SKM-1 treated with dmso at 0.1 percent for 144 hours (cell line): ENCODE measurements at regions not wholly inside any gene's neighbourhood (a gene's known extent, or its start where the extent isn't known, plus 50 kb on each side); places are given as distances from the start of the nearest gene placed in this dataset.
"Not testable (repeated sequence)": the region's sequence is repeated elsewhere in the genome, so short reads cannot be mapped to it uniquely, and the experiment has no call there.

Experiments used
- DNase-seq: peaks from one replicate; lab custom pipeline; 2025; ENCODE audit not compliant: unreplicated experiment; lab: John Stamatoyannopoulos, UW

DNA sequence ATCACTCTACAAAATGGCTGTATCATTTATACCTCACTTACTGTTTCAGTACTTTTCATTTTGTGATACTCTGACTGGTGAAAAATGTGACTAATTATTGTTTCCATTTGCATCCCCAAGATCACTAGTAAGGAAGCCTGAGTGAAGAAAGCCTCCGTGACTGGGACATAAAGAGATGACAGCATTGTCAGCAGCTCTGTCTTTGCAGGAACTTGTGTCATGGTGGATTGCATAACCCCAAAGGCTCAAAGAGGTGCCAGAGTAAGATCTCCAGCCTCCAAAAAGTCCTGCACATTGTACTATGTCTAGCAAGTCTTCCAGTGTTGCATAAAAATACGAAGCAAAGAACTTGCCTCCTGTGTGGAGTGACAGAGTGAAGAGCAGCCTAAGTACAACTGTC, 187.5 kb upstream of the CRIM1 start:
- DNase-seq: peak; percentile 51

DNA sequence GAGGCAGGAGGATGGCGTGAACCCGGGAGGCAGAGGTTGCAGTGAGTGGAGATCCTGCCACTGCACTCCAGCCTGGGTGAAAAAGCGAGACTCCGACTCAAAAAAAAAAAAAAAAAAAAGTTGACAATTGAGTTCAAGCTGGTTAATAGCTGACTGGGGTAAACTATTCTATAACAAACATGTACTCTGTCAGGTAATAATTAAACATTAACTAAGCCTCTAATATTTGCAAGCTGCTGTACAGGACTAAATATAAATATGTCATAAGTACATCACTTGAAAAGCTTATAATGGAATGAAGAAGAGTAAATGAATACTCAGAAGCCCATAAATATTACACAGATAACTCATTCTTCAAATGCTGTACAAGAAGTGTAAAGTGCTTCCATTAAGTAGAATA, 190.4 kb upstream of the CRIM1 start:
- no peak for DNase-seq

DNA sequence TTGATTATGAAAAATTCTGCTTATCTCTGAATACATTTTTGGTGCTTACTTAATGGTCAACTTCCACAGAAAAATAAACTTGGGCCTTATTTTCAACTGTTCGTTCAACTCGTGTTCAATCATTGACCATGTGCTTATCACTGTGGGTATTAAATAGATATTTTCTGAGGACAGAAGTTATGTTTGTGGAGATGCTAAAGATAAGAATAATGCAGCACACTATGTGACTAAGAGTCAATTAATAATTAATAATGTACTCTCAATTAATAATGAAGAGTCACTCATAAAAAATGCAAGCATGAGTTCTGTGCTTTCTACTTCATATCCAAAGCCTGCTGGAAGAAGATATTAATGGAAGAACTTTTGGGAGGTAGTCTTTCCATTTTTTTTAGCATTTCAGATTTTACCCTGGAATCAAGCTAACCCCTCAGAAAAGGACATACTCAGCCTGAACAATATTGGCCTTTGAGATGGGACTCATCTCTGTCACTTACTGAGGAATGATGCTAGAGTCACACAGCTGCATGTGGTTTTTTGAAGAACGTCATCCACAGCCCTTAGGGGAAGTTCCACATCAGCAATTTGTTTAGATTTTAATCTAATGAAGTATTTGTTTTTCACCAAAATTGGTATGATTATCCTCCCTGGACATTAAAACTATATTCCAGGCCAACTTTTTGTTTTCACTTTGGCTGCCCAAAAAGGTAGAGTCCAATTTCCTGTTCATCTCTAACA, 191.9 kb upstream of the CRIM1 start:
- DNase-seq: no peak

DNA sequence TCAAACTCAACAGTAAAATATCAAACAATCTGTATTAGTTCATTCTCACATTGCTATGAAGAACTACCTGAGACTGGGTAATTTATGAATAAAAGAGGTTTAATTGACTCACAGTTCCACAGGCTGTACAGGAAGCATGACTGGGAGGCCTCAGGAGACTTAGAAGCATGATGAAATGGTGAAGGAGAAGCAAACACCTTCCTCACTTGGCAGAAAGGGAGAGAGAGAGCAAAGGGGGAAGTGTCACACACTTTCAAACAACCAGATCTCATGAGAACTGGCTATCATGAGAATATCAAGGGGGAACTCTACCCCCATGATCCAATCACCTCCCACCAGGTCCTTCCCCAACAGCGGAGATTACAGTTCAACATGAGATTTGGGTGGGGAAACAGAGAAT, 198.5 kb upstream of the CRIM1 start:
- peak; percentile 38 for DNase-seq

DNA sequence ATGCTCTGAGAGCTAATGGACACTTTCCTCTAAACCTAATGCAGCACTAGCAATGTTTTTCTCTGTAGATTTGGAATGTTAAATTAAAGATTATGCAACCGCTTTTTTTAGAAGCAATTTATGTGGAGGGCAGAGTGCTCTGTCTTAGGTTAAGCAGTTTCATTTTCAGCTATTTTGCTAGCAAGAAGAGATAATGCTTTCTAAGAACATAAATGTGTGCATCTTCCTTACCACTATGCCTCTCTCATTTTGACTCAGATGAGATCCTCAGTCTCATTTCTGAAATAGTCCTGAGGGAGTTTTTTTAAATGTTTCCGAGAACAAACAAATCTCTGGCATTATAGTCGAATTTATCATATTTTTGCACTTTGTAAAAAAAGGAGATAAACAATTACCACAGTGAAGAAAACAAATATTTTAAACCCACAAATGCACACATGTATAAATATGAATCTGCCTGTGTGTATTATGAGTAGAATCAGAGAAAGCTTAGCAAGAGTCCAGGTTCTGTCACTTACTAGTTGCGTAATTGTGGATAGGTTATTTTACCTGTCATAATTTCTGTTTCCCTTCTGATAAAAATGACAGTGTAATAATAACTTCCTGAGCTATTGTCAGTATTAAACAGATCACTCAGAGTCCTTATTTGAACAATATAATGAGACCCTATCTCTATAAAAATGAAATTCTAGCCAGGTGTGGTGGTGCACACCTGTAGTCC, 207.7 kb upstream of the CRIM1 start:
- DNase-seq: no peak

DNA sequence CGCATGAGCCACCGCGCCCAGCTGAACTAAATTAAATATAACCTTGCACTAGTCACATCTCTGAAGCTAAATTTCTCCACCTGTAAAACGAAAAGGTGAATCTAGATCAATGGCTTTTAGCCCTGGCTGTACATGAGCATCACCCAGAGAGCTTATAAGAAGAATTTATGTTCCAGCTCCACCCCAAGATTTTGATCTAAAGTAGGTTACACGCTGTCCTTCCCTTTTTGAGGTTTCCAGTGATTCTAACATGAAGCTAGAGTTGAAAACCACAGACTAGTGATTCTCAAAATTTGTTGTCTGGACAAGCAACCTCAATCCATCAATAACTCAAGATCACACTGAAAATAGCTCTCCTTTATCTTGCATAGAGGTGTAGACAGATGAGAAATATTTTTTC, 208.8 kb upstream of the CRIM1 start:
- no peak for DNase-seq

DNA sequence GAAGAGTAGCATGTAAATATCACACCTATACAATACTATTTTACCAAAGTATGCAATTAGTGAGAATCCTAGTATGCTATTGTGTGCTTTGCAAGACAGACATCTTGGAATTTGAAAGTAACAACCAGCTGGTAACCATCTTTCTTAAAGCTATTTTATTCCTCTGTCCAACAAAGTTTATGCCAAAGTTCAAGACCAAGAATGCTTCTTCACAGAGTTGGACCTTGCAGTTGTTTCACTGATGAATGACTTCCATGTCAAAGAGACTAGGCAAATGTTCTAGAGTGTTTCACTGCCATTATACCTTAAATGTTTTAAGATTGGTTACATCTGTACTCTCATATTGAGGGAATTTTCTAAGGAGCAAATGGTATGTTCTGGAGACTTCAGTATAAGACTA, 215.2 kb upstream of the CRIM1 start:
- no peak for DNase-seq

DNA sequence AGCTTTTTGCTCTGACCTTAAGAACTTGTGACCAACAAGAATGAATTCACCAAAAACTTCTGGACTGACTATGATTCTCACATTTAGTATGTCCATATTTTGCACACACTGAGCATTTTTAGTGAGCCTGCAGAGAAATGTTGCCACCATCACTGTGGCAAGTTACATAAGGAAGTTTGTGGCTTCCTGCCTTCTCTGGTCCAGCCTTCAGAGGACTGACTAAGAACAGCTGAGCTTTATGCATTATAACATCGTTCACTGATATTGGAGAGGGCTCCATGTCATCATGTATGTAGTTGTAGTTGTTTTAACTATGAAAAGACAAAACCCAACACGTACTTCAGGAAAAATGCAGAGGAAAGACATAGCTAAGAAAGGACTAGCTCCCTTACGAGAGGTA, 218.0 kb upstream of the CRIM1 start:
- no peak for DNase-seq

DNA sequence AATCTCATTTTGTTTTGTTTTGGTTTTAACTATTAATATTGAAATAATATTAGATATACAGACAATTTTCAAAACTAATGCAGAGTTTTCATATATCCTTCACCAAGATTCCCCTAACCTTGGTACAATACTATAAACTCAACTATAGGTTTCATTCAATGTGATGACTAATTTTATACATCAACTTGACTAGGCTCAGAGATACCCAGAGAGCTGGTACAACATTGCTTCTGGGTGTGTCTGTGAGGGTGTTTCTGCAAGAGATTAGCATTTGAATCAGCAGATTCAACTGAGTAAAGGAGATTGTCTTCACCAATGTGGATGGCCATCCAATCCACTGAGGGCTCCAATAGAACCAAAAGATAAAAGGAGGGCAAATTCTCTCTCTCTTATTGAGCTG, 221.3 kb upstream of the CRIM1 start:
- DNase-seq: no peak

DNA sequence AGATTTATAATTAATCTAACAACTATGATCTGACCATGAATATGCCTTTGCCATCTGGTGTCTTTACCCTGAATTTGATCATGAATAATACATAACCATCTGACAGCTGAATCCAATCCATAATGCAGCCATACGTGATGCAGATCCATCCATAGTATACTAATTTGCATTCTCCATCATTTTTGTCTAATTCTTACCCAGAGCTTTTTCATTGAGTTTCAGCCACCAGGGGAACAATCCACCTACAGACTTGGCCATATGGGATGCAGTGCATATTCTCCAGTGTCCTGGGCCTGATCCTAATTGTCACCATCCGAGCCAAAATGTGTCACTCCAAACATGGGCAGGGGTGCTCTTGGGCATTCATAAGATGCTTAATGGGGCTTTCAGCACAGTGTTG, 227.2 kb upstream of the CRIM1 start:
- DNase-seq: no peak

DNA sequence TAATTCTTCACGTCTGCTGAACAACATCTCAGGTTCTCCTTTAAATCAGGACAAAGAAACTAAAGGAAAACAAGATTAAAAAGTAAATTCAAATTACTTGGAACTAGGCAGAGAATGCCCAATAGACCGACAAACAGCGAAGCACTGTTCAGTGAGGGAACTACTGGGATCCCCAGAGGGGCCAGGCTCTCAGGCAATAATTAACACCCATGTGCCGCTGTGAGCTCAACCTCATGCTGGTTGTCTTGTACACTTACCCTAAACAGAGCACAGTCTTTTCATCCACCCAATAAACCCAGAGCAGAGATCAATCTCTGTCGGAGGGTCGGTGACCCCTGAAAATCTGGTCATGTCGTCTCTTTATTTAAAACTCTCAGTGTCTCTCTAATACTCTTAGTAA, 229.9 kb upstream of the CRIM1 start:
- no peak for DNase-seq

DNA sequence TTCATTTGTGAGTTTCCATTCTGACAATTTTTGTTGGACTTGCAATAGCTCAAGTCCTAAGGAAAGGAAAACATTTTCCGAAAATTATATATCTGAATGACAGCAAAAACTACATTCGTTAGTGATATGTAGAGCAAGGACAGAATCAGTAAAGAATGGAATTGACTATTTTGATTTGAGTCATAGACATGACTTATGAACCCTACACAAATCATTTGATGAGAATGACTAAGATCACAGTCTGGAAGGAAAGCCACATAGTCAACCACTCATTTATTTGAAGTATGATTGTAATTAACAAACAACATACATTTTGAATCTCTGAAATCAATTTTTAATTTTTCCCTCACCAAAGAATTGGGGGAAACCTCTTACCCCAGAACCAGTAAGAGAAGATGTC, 231.6 kb upstream of the CRIM1 start:
- no peak for DNase-seq

DNA sequence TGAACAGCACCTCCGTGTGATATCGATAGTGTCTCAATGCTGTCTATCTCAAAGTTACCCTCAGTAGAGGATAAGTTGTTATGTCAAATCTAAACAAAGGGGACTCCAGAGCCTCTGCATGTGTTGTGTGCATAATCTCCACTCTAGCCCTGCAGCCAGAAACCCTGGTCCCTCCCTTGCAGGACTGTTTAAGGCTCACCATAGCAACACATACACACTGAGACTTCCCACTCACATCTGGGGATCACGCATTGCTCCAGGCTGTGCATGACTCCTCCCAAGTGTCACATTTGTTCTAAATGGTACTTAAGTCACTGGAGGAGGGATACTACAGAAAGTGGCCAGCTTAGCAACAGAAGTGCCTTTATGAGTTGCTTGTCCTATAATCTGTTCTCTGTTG, 258.6 kb upstream of the CRIM1 start:
- DNase-seq: no peak

DNA sequence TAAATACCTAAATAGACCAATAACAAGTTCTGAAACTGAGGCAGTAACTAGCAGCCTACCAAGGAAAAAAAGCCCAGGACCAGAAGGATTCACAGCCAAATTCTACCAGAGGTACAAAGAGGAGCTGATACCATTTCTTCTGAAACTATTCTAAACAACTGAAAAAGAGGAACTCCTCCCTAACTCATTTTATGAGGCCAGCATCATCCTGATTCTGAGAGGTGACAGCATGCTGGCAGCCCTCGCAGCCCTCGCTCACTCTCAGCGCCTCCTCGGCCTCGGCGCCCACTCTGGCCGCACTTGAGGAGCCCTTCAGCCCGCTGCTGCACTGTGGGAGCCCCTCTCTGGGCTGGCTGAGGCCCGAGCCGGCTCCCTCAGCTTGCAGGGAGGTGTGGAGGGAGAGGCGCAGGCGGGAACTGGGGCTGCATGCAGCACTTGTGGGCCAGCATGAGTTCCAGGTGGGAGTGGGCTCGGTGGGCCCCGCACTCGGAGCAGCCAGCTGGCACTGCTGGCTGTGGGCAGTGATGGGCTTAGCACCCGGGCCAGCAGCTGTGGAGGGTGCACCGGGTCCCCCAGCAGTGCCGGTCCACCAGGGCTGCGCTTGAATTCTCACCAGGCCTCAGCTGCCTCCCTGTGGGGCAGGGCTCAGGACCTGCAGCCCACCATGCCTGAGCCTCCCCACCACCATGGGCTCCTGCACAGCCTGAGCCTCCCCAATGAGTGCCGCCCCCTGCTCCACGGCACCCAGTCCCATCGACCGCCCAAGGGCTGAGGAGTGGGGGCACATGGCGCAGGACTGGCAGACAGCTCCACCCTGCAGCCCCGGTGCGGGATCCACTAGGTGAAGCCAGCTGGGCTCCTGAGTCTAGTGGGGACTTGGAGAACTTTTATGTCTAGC, 263.5 kb upstream of the CRIM1 start:
- not testable (repeated sequence) for DNase-seq

DNA sequence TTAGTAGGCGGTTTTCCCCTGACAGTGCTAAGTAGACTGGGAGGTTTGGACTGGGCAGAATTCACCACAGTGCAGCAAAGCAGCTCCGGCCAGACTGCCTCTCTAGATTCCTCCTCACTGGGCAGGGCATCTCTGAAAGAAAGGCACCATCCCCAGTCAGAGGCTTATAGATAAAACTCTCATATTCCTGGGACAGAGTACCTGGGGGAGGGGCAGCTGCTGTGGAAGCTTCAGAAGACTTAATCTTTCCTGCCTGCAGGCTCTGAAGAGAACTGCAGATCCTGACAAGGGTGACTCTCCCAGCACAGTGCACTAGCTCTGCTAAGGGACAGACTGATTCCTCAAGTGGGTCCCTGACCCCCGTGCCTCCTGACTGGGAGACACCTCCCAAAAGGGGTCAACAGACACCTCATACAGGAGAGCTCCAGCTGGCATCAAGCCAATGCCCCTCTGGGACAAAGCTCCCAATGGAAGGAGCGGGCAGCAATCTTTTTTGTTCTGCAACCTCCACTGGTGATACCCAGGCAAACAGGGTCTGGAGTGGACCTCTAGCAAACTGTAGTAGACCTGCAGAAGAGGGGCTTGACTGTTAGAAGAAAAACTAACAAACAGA, 266.8 kb upstream of the CRIM1 start:
- DNase-seq: no peak

DNA sequence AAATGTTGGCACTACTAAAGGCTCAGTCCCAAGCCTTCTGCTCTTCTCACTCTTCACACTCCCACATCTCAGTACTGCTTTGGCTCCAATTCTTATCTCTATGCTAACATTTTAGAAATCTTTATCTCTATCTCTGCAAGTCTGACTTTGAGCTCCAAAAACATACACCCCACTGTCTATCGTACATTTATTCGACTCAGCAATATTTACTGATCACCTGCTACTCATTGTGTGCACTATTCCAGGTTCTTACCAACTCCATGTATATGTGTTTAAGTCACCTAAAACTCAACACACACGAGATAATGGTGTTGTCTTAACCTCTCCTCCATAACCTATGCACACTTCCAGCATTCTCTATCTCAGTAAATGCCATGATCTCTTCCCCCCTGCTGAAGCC, 268.2 kb upstream of the CRIM1 start:
- DNase-seq: no peak

DNA sequence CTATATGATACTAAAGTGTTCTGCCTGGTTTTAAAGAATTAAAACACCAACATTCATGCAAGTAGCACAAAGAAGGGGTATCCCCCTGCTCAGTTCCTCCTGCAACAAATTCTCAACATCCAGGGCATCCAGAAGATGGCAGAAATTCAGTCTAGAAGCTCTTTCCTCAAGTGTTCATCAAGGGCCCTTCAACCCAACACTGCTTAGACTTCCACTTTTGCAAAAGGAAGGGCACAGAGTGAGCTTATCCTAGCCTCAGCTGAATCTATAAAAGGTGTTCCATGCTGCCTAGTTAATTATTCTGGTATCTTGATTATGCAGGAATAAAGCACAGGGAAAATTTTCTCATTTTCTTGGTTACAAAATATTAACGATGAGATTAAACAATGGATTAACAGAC, 275.8 kb upstream of the CRIM1 start:
- no peak for DNase-seq

DNA sequence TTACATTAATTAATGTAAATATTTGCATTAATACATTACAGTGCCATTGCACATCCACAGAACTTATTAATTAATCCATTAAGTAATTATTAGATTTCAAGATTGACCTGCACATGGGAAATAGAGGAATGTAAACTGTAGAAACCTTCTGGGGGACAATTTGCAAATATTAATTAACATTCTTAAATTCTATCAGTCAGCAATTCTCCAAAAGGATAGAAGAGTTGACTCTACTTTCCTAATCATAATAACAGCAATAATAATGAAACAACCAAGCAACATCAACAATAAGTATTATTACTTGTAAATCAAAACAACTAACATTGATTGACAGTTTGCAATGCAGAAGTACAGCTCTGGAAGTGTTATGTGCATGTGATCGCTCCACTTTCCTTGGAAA, 281.6 kb upstream of the CRIM1 start:
- DNase-seq: no peak

DNA sequence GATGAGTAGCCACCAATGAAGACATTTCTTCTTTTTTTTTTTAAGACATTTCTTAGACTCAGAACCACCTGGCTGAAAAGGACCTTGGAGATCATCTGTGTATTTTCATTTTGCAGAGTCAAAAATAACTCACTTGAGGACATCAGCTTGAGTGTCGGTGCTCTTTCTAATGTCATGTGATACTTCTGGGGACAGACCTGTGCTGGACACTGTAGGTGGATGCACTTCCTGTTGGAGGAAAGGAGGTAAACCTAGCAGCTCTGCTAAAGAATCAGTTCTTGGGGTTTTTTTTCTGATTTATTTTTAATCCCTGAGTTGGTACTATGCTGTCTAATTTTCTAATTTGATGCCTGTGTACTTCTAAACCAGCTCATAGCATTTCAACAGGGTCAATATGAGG, 283.9 kb upstream of the CRIM1 start:
- DNase-seq: no peak

DNA sequence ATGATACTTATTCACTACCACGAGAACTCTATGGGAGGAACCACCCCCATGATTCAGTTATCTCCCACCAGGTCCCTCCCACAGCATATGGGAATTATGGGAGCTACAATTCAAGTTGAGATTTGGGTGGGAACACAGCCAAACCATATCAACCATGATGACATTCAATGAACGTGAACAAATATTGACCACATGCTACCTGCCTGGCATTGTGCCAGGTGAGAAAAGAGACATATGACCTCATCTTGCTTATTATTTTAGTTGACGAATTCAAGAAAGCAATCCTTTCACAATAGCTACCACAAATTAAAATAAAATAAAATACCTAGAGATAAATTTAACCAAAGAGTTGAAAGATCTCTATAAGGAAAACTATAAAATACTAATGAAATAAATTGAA, 286.5 kb upstream of the CRIM1 start:
- DNase-seq: no peak

DNA sequence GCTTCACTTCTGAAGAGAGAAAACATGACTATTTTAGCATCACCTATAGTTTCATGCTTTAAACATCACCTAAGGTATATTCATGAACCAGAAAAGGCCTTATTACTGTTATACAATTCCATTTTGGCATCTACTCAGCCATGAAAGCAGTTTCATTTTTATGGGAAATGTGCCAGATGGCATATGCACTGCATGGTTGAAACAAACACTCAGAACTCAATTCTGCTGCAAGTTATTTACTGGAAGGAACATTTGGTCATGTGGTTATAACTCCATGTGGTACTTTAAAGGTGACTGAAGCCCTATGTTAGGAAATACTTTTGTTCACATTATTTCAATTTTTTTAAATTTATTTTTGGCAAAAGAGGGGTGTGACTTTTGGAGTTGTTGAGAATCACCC, 287.5 kb upstream of the CRIM1 start:
- DNase-seq: no peak

DNA sequence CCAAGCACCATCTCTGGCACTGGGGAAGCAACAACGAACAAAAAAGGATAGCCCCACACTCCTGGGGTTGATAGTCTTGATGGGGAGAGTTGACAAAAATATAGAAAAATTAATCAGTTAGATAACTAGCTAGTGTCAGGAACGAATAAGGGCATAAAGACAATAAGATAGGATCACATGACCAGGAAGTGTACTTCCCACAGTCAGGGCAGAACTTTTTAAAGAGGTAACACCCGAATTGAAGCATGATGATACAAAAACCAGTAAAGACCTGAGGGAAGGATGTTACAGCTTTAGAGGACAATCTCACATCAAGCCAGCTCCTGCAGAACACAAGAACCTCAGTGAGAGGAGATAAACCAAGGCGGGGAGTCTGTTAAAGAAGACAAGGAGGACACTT, 295.4 kb upstream of the CRIM1 start:
- no peak for DNase-seq
